ENCODE measurements at regions not wholly inside any gene's neighbourhood (a gene's known extent, or its start where the extent isn't known, plus 50 kb on each side); places are given as distances from the start of the nearest gene placed in this dataset.

GRCh38 chr4:79514621-79515329 lies 106.7 kb upstream of the GK2 start:
- no peak for TF ChIP-seq CTCF (conservative IDR thresholded peaks at IDR 0.05; ENCODE audit: low read depth, low read length)
- H3K4me3 ChIP-seq (ENCODE audit: low read depth, low read length): no peak overlapping the region
- DNase-seq (ENCODE audit: low read depth): no peak

GRCh38 chr4:79513576-79513975 lies 105.5 kb upstream of the GK2 start:
- H3K4me3 ChIP-seq (ENCODE audit: low read depth, low read length): no peak overlapping the region
- no peak for TF ChIP-seq CTCF (conservative IDR thresholded peaks at IDR 0.05; ENCODE audit: low read depth, low read length)
- no peak for DNase-seq (ENCODE audit: low read depth)

DNA sequence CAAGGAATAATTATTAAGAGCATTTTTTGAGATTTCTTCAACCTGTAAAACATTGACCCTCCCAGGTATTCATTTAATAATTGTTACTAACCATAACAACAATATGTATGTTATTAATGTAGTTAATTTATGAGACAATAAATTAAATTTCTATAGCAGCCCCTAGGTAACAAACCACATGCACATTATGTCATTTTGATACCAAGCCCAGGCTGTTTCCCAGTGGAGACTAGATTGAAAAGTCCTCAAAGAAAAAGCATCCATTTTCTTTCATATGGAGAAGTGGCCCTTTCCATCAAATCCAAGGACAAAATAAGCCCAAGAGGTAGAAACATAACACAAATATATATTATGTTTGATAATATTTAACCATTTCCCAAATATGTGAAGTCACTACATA lies 104.3 kb upstream of the GK2 start:
- no peak overlapping the region for H3K4me3 ChIP-seq (ENCODE audit: low read depth, low read length)
- DNase-seq (ENCODE audit: low read depth): no peak
- no peak for TF ChIP-seq CTCF (conservative IDR thresholded peaks at IDR 0.05; ENCODE audit: low read depth, low read length)

DNA sequence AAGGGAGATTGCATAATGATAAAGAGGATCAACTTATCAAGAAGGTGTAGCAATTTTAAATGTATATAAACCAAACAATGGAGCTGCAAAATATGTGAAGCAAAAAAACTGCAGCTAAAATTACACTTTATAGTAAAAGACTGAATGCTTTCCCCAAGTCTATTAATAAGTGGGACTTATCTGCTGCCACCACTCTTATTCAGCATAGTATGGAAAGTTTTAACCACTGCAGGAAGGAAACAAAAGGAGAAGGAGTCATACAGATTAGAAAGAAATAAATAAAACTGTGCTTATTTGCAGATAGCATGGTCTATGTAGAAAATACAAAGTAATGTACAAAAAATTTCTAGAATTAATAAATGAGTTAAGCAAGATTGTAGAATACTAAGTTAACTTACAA lies 94.1 kb upstream of the GK2 start:
- no peak for DNase-seq (ENCODE audit: low read depth)
- TF ChIP-seq CTCF (conservative IDR thresholded peaks at IDR 0.05; ENCODE audit: low read depth, low read length): no peak
- no peak overlapping the region for H3K4me3 ChIP-seq (ENCODE audit: low read depth, low read length)

DNA sequence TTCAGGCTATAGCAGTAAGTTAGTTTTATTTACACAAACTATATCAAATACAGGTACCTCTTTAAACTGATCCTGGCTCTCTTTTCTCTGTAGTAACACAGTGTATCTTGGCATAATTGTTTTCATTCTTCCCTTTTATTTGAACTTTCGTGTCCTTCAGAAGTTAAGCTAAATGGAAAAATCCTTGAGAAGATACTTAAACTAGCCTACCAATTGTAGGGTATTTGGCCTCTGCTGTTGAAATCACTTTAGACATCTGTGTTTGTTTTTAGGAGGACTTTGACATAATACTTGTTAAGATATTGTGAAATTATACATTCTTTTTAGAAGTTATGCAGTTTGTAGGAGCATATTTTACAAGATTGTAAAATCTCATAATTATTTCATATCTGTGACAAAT lies 90.3 kb upstream of the GK2 start:
- no peak overlapping the region for H3K4me3 ChIP-seq (ENCODE audit: low read depth, low read length)
- peak; percentile 1 for DNase-seq (ENCODE audit: low read depth)
- TF ChIP-seq CTCF (conservative IDR thresholded peaks at IDR 0.05; ENCODE audit: low read depth, low read length): no peak

GRCh38 chr4:79497001-79497400 lies 89.0 kb upstream of the GK2 start:
- TF ChIP-seq CTCF (conservative IDR thresholded peaks at IDR 0.05; ENCODE audit: low read depth, low read length): no peak
- no peak overlapping the region for H3K4me3 ChIP-seq (ENCODE audit: low read depth, low read length)
- no peak for DNase-seq (ENCODE audit: low read depth)

DNA sequence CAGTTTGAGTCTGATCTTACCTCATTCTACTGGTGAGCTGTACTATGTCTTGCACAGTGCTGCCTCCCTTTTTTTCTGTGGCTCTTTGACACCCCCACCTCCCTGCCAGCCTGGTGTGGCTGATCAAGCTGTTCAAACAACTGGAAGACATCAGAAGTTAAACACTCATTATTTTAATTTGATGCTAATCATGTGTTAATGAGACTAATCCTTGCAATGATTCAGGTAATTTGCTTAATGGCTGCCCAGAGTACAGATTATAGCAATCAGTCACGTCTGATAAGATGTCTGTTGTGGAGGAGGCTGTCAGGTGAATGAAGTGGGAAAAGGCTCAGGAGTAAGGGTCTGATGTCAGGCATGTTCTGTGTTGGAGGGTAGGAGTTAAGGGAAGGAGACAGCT lies 87.4 kb upstream of the GK2 start:
- no peak for DNase-seq (ENCODE audit: low read depth)
- H3K4me3 ChIP-seq (ENCODE audit: low read depth, low read length): no peak overlapping the region
- TF ChIP-seq CTCF (conservative IDR thresholded peaks at IDR 0.05; ENCODE audit: low read depth, low read length): no peak
